OCI-LY1 (cell line): ENCODE measurements at regions not wholly inside any gene's neighbourhood (a gene's known extent, or its start where the extent isn't known, plus 50 kb on each side); places are given as distances from the start of the nearest gene placed in this dataset.

Experiments
- H2AFZ ChIP-seq: fragments of 200-600 bp; sonication (generic), shearing (Covaris generic); 2 replicates; pipeline ENCODE4 v1.6.0; 2014; ENCODE audit warnings: antibody characterized with exemption, mild to moderate bottlenecking, low read length
- H3F3A ChIP-seq: fragments of 200-600 bp; sonication (generic), shearing (Covaris generic); 2 replicates; pipeline ENCODE4 v1.6.0; 2014; ENCODE audit warnings: mild to moderate bottlenecking, antibody characterized with exemption, low read length, moderate library complexity; ENCODE audit not compliant: insufficient read depth
- H3K27ac ChIP-seq: fragments of 200-600 bp; sonication (generic); 2 replicates; pipeline ENCODE4 v1.5.1; 2014; ENCODE audit warnings: low read length, mixed run types, mild to moderate bottlenecking, low read depth; ENCODE audit not compliant: poor library complexity, severe bottlenecking
- H3K27me3 ChIP-seq: fragments of 200-600 bp; sonication (generic); 2 replicates; pipeline ENCODE4 v1.6.0; 2014; ENCODE audit warnings: antibody characterized with exemption, mild to moderate bottlenecking, low read length, moderate library complexity; ENCODE audit not compliant: insufficient read depth
- H3K36me3 ChIP-seq: fragments of 200-600 bp; sonication (generic); 2 replicates; pipeline ENCODE4 v1.6.1; 2014; ENCODE audit warnings: mild to moderate bottlenecking, antibody characterized with exemption, low read length, moderate library complexity, mixed read lengths; ENCODE audit not compliant: insufficient read depth
- H3K4me1 ChIP-seq: fragments of 200-600 bp; sonication (generic); 2 replicates; pipeline ENCODE4 v1.5.1; 2014; ENCODE audit warnings: mild to moderate bottlenecking, low read length, moderate library complexity; ENCODE audit not compliant: insufficient read depth, severe bottlenecking
- H3K4me2 ChIP-seq: fragments of 200-600 bp; sonication (generic), shearing (Covaris generic); 2 replicates; pipeline ENCODE4 v1.6.1; 2014; ENCODE audit warnings: low read length
- H3K4me3 ChIP-seq: fragments of 200-600 bp; sonication (generic); 2 replicates; pipeline ENCODE4 v1.5.1; 2014; ENCODE audit warnings: low read length, low read depth, mild to moderate bottlenecking, mixed read lengths; ENCODE audit not compliant: poor library complexity, severe bottlenecking
- H3K79me2 ChIP-seq: fragments of 200-600 bp; shearing (Covaris generic); 2 replicates; pipeline ENCODE4 v1.6.1; 2016; ENCODE audit warnings: mixed run types, low read length, mixed read lengths; ENCODE audit not compliant: insufficient read depth
- H3K9ac ChIP-seq: fragments of 200-600 bp; sonication (generic), shearing (Covaris generic); 2 replicates; pipeline ENCODE4 v1.6.1; 2014; ENCODE audit warnings: mild to moderate bottlenecking, low read length, mixed read lengths
- H3K9me2 ChIP-seq: fragments of 200-600 bp; sonication (generic), shearing (Covaris generic); 2 replicates; pipeline ENCODE4 v1.6.1; 2014; ENCODE audit warnings: low read depth, mild to moderate bottlenecking, low read length, mixed read lengths
- H3K9me3 ChIP-seq: fragments of 200-600 bp; shearing (Covaris generic); 2 replicates; pipeline ENCODE4 v1.6.1; 2014; ENCODE audit warnings: low read length, mixed read lengths
- H4K20me1 ChIP-seq: fragments of 200-600 bp; sonication (generic), shearing (Covaris generic); 2 replicates; pipeline ENCODE4 v1.6.0; 2016; ENCODE audit warnings: mild to moderate bottlenecking, low read length; ENCODE audit not compliant: insufficient read depth
- EZH2 ChIP-seq: fragments of 200-600 bp; sonication (generic), shearing (Covaris generic); IDR thresholded peaks from 2 replicates; pipeline ENCODE4 v1.8.0; 2017; ENCODE audit warnings: borderline replicate concordance, mixed run types, mild to moderate bottlenecking, antibody characterized with exemption, low read length, moderate library complexity, mixed read lengths
- TF ChIP-seq, protein P1 (sequence below): fragments of 200-600 bp; sonication (generic), shearing (Covaris generic); IDR thresholded peaks from 2 replicates; pipeline ENCODE4 v1.5.1; 2017; ENCODE audit warnings: mild to moderate bottlenecking, antibody characterized with exemption, low read length, moderate library complexity, mixed read lengths

DNA sequence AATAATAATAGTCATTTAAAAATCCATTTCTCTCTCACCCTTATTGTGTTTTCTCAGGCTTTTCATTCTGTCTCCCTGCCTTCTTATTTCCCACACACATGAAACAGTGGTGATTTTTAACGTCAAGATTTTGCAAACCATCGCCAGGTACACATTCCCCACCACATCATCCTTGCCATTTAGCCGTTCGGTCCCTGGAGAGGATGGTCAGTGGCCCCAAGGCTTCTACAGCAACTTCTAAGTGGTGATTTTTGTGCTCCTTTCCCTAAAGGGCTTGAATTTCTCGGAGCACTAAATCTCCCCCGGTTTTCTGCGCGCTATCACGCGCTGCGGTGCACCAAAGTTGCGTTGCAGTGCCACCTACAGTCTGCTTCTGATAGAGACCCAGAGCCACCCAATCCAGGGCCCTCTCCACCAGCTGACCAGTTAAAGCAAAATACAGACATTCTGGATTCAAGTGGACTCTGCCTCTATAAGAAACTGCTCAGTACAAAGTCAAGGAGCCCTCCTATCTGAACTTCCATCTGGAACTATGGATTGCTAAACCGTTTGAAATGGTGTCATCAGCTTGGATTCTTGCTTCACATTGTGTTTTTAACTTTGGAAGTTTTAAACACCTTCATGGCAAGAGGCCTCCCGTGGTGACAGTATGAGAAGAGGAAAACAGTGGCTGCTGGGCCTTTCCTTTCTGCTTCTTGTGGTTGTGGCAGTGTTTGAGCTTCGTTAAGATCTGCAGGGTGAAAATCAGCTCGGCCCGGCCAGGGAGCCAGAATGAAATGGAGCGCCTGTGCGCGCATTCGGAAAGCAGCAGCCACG, 234.0 kb downstream of the SPTSSA start:
- H3K27me3 ChIP-seq, result no peaks in the 10 kb centered on the region
- no peaks in the 10 kb centered on the region for H3K4me1 ChIP-seq
- TF ChIP-seq, protein P1, sequence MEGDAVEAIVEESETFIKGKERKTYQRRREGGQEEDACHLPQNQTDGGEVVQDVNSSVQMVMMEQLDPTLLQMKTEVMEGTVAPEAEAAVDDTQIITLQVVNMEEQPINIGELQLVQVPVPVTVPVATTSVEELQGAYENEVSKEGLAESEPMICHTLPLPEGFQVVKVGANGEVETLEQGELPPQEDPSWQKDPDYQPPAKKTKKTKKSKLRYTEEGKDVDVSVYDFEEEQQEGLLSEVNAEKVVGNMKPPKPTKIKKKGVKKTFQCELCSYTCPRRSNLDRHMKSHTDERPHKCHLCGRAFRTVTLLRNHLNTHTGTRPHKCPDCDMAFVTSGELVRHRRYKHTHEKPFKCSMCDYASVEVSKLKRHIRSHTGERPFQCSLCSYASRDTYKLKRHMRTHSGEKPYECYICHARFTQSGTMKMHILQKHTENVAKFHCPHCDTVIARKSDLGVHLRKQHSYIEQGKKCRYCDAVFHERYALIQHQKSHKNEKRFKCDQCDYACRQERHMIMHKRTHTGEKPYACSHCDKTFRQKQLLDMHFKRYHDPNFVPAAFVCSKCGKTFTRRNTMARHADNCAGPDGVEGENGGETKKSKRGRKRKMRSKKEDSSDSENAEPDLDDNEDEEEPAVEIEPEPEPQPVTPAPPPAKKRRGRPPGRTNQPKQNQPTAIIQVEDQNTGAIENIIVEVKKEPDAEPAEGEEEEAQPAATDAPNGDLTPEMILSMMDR, result peak; percentile 75
- no peak for TF ChIP-seq EZH2
- H3K36me3 ChIP-seq, result no peaks in the 10 kb centered on the region
- H3K79me2 ChIP-seq, result no peaks in the 10 kb centered on the region
- no peak overlapping the region for H2AFZ ChIP-seq
- no peaks in the 10 kb centered on the region for H3K9me2 ChIP-seq
- H3K4me2 ChIP-seq, result no peak overlapping the region
- H3K27ac ChIP-seq, result no peak overlapping the region
- no peak overlapping the region for H3K9ac ChIP-seq
- H4K20me1 ChIP-seq, result no peaks in the 10 kb centered on the region
- H3K9me3 ChIP-seq, result no peaks in the 10 kb centered on the region
- no peak overlapping the region for H3K4me3 ChIP-seq
- no peaks in the 10 kb centered on the region for H3F3A ChIP-seq

DNA sequence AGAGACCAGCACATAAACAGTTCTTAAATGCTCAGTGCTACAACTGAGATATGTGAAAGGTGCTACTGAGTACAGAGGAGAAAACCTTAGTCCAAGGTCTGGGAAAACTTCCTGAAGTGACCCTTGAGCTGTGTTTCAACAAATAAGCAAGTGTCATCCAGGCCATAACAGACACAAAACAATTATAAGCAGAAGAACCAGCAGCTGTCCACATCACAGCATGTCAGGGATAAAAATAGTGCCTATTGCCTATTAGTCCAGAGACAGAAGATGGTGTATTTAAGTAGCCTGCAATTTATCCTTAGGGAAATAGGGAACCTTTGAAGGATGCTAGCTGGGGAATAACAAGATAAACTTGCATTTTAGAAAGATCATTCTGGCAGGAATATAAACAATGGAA, 237.8 kb downstream of the SPTSSA start:
- H3K27ac ChIP-seq, result no peak overlapping the region
- H3K4me2 ChIP-seq, result no peak overlapping the region
- no peaks in the 10 kb centered on the region for H3K79me2 ChIP-seq
- H4K20me1 ChIP-seq, result no peaks in the 10 kb centered on the region
- no peaks in the 10 kb centered on the region for H3K27me3 ChIP-seq
- no peaks in the 10 kb centered on the region for H3K4me1 ChIP-seq
- no peak overlapping the region for H3K9ac ChIP-seq
- H3K9me2 ChIP-seq, result no peaks in the 10 kb centered on the region
- H3K4me3 ChIP-seq, result no peak overlapping the region
- no peaks in the 10 kb centered on the region for H3K9me3 ChIP-seq
- H3K36me3 ChIP-seq, result no peaks in the 10 kb centered on the region
- H3F3A ChIP-seq, result no peaks in the 10 kb centered on the region
- TF ChIP-seq, protein P1, result no peak
- no peak for TF ChIP-seq EZH2
- H2AFZ ChIP-seq, result no peak overlapping the region

DNA sequence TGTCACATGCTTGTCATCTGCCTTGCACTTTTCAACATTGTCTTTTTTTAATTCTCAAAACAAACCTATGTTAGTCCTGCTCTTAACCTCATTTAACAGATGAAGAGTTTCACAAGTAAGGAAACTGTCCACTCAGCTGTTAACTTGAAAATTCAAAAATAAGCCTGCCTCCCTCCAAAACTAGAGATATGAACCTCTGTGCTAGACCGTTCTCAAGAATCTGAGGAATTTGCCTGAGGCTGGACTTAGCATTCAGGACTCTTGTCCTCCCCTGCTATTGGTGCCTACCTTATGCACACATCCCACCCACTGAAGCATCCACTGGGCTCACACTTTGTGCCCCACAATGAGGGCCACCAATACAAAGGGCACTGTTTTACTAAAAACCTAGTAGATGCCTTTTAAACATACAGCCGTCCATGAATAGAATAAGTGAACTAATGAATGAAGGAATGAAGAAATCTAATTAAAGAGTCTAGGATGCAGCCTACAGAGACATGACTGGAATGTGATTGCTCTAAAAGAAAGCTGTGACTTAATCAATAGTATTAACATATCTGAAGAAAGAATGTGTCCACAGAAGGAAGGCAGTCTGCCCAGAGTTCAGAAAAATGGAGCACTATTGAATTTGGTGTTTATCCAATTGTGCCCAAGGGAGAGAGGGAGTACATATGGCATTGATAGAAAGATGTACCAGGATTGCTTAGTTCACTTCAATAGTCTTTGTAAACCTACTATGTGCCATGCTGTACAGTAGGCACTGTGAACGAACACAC, 238.5 kb downstream of the SPTSSA start:
- no peak overlapping the region for H2AFZ ChIP-seq
- H3K4me2 ChIP-seq, result no peak overlapping the region

More for the DNA sequence above, 238.5 kb downstream of the SPTSSA start:
- no peaks in the 10 kb centered on the region for H3F3A ChIP-seq
- no peak overlapping the region for H3K27ac ChIP-seq
- H3K4me1 ChIP-seq, result no peaks in the 10 kb centered on the region
- no peaks in the 10 kb centered on the region for H3K79me2 ChIP-seq
- TF ChIP-seq, protein P1, result no peak
- TF ChIP-seq EZH2, result no peak
- H4K20me1 ChIP-seq, result no peaks in the 10 kb centered on the region
- H3K9ac ChIP-seq, result no peak overlapping the region
- H3K9me2 ChIP-seq, result no peaks in the 10 kb centered on the region
- no peak overlapping the region for H3K4me3 ChIP-seq
- H3K9me3 ChIP-seq, result no peaks in the 10 kb centered on the region
- H3K36me3 ChIP-seq, result no peaks in the 10 kb centered on the region
- no peaks in the 10 kb centered on the region for H3K27me3 ChIP-seq
